GM12878 (cell line): ENCODE measurements at regions not wholly inside any gene's neighbourhood (a gene's known extent, or its start where the extent isn't known, plus 50 kb on each side); places are given as distances from the start of the nearest gene placed in this dataset.

Experiments
- CEBPB ChIP-seq, 2 experiments: fragments of 150-350 bp in 1 of 2; IDR thresholded peaks; 2 replicates each; pipeline ENCODE4 v1.6.1; 2012 to 2014; ENCODE audit warnings: low read depth in 2 of 2, low read length in 2 of 2, borderline replicate concordance in 1 of 2, inconsistent platforms in 1 of 2
- CREB1 ChIP-seq: IDR thresholded peaks from 2 replicates; pipeline ENCODE4 v1.6.1; 2012; ENCODE audit warnings: low read depth, mild to moderate bottlenecking, inconsistent platforms
- CTCF ChIP-seq, 3 experiments: IDR thresholded peaks in 2 of 3; conservative IDR thresholded peaks in 1 of 3; 2 replicates each; pipeline ENCODE4 v1.5.1; 2011; ENCODE audit warnings: low read depth in 3 of 3, low read length in 3 of 3, mild to moderate bottlenecking in 3 of 3, control low read depth in 2 of 3, moderate library complexity in 2 of 3, inconsistent platforms in 1 of 3, mixed read lengths in 1 of 3; ENCODE audit not compliant: control insufficient read depth in 2 of 3, insufficient read depth in 1 of 3; ENCODE audit errors: extremely low read depth in 1 of 3
- EZH2 ChIP-seq: IDR thresholded peaks from 2 replicates; pipeline ENCODE4 v1.6.1; 2012; ENCODE audit warnings: low read depth, mild to moderate bottlenecking, control low read depth, inconsistent platforms, low read length, borderline replicate concordance; ENCODE audit not compliant: control insufficient read depth
- HCFC1 ChIP-seq: fragments of 150-350 bp; IDR thresholded peaks from 2 replicates; pipeline ENCODE4 v1.6.1; 2014; ENCODE audit warnings: low read length
- MAX ChIP-seq: IDR thresholded peaks from 2 replicates; pipeline ENCODE4 v1.6.1; 2012; ENCODE audit warnings: low read depth, low read length, improper control_type of control experiment
- POLR2AphosphoS5 ChIP-seq: IDR thresholded peaks from 2 replicates; pipeline ENCODE4 v1.6.1; 2011; ENCODE audit warnings: mild to moderate bottlenecking, low read length, inconsistent platforms
- TAF1 ChIP-seq: IDR thresholded peaks from 2 replicates; pipeline ENCODE4 v1.6.1; 2011; ENCODE audit warnings: mild to moderate bottlenecking, low read depth, low read length, borderline replicate concordance

GRCh38 chr6:129771678-129772077 lies 61.7 kb upstream of the ARHGAP18 start:
- no peak for TF ChIP-seq CTCF (IDR thresholded peaks at IDR 0.05 in 2 of 3, conservative IDR thresholded peaks at IDR 0.05 in 1 of 3; ENCODE audit: control insufficient read depth in 2 of 3, extremely low read depth in 1 of 3, insufficient read depth in 1 of 3, low read depth in 3 of 3, low read length in 3 of 3)
- no peak for TF ChIP-seq POLR2AphosphoS5
- no peak for TF ChIP-seq CEBPB (IDR thresholded peaks at IDR 0.05; ENCODE audit: borderline replicate concordance in 1 of 2, low read depth in 2 of 2, low read length in 2 of 2)
- no peak for TF ChIP-seq CREB1
- no peak for TF ChIP-seq MAX
- TF ChIP-seq EZH2: no peak
- no peak for TF ChIP-seq HCFC1
- TF ChIP-seq TAF1: no peak
